Activated CD4-positive, alpha-beta T cell treated with anti-CD3 and anti-CD28 coated beads, Interleukin-10, Interleukin-2, amounts not matched to agents 100 ng/mL and 50 ng/mL, durations not matched to agents 16 hours and 8 hours (primary cell): ENCODE measurements at regions not wholly inside any gene's neighbourhood (a gene's known extent, or its start where the extent isn't known, plus 50 kb on each side); places are given as distances from the start of the nearest gene placed in this dataset.

Source experiments
- DNase-seq: peaks from one replicate; pipeline ENCODE4 v3.0.0-alpha.2; 2020

- DNase-seq = no peak
Measured at GRCh38 chr18:29123706-29124530, 947.0 kb upstream of the CDH2 start.

DNA sequence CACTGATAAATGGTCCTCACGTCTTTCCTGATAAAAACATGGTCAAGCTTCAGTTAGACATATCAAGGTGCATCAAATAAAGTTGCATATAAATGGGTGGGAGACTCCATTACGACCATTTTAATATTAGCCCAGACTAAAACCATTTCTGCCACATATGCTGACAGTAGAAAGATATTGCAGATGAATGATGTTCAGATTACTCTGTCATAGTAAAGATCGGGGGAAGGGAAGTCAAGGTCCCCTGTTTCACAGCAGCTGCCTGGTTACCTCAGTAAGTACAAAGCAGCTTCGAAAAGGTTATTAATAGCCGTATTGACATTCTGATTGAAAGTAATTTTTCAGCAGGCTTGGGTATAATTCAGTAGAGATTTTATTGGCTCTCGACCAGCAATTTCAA, 927.7 kb upstream of the CDH2 start:
- DNase-seq = no peak

- DNase-seq = no peak
Measured at GRCh38 chr18:29104227-29104626, 927.3 kb upstream of the CDH2 start.

GRCh38 chr18:29096079-29096770, 919.3 kb upstream of the CDH2 start:
- DNase-seq = no peak

GRCh38 chr18:29087616-29088246, 910.8 kb upstream of the CDH2 start:
- DNase-seq = no peak

- no peak for DNase-seq
Measured at GRCh38 chr18:29084120-29084519, 907.2 kb upstream of the CDH2 start.

- DNase-seq = no peak
Measured at GRCh38 chr18:29083545-29083944, 906.6 kb upstream of the CDH2 start.

- DNase-seq = no peak
Measured at GRCh38 chr18:29080946-29081345, 904.0 kb upstream of the CDH2 start.

DNA sequence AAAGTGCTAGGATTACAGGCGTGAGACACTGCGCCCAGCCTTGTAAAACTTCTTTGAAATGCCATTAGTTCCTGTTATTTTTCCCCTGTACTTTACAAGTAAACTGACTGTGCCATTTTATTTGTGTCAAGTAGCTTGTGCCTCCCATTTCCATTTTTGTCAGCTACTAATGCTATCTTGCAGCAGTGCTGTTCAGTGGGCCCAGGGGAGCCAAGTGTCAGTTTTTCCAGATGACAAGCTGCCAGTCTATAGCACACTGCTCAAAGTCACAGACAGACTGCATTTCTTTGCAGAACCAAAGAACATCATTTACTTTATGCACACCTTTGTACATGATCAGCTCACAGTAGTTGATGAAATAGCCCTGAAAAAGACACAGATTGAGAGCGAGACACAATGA, 901.3 kb upstream of the CDH2 start:
- no peak for DNase-seq

DNA sequence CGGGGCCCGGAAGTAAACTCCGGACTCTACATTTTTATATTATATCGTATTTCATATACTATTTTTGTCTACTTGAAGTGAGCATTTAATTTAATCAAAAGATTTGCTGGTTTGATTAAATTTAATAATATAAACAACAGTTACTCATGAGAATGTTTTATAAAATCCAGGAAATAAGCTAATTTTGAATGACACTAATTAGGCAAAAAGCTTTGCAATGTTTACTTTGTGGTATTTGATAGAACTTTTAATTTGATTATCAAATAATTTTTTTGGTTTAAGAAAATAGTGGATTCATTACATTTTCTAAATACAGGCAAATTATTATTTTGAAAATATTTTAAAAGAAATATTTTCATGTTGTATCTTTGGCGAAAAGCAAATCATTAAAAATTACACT, 900.4 kb upstream of the CDH2 start:
- no peak for DNase-seq

GRCh38 chr18:29076645-29077044, 899.7 kb upstream of the CDH2 start:
- no peak for DNase-seq

- DNase-seq = no peak
Measured at GRCh38 chr18:29074147-29074546, 897.2 kb upstream of the CDH2 start.

- DNase-seq = no peak
Measured at GRCh38 chr18:29071869-29072268, 894.9 kb upstream of the CDH2 start.

DNA sequence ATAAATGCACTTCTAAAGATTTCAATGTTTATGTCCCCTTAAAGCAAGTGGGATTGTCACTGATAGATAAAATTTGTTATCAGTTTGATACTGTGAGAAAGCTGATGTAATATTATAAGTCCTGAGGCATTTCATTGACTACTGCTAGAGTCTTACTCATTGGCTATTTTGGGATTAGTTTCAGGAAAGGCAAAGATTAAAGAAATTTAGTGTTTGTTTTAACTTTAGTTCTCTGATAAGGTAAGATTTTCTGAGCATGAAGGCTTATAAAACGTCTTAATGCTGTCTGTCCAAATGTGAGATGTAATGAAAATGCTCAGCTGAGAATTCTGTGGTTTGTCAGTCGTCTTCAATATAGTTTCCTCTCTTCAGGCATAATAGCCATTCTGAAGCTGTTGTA, 886.4 kb upstream of the CDH2 start:
- no peak for DNase-seq

DNA sequence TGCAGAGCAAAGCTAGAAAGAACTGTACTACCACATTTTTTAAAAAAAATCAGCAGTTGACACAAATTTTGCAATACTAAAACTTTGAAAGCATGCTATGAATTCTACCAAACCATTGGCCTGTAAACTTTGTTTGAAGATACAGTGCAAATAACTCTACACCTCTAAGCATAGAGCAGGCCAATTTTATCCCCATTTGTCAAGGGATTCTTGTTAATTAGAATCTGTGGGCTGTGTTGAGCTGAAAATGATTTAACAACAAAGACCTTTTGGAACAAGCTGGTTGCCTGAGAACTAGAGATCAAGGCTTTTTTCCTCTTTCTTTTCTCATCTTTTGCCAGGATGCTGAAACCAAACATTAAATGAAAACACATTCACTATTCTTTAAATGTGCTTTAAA, 886.0 kb upstream of the CDH2 start:
- no peak for DNase-seq

DNA sequence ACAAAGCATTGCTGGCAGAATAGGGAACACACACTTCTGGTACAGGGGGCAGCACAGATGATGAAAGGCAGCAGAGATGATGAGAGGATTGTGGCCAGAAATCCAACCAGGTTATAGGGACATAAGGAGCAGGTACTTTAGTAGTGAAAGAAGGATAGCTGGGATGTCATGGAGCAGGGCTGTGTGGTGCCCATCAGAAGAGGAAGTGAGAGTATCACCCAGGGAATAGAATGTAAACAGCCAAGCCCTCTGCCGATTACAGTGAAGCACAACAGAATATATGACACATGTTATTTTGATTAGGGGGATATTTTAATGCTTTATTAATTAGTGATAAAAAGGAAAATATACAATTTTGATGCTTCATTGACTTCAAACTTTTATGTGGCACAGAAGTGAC, 883.4 kb upstream of the CDH2 start:
- no peak for DNase-seq

GRCh38 chr18:29057703-29058102, 880.8 kb upstream of the CDH2 start:
- no peak for DNase-seq

DNA sequence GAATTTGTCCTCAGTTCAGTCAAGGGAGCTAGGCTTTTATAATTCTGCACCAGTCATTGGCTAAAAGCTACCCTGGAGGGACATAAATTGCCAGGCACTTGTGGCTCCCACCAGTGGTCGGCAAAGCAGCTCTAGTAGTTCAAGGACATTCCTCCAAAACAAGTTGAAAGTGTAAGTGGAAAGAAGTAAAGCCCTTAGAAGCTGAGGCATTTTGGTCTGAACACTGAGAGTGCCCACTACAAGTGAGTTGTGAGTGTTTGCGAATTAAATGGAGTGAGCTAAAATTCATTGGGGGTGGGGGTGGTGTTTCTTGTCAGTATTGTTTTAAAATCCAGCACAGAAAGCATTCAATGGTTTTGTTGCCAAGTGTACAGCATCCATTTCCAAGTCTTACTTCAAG, 879.9 kb upstream of the CDH2 start:
- DNase-seq = no peak

- no peak for DNase-seq
Measured at GRCh38 chr18:29041976-29042375, 865.0 kb upstream of the CDH2 start.

- DNase-seq = no peak
Measured at GRCh38 chr18:29034113-29034856, 857.4 kb upstream of the CDH2 start.

- no peak for DNase-seq
Measured at GRCh38 chr18:29028560-29028959, 851.6 kb upstream of the CDH2 start.

DNA sequence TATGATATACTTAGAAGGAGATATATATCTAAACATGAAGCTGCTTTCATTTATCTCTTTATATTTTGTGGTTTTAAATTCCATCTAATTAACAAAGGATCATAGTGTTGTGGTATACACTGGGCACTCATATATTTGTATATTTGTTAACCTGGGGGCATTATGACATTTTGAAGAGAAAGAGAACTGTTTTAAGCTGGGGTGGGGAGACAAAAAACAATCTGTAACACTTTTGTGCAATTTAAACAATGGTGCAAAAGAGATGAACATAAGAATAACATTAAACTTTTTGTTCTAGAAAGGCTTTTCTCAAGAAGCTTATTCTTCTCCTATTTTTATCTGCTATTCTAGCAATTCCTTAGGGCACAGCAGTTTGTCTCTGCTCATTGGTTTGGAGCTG, 842.0 kb upstream of the CDH2 start:
- no peak for DNase-seq

GRCh38 chr18:29012883-29013465, 836.0 kb upstream of the CDH2 start:
- DNase-seq = no peak
